ENCODE measurements at regions not wholly inside any gene's neighbourhood (a gene's known extent, or its start where the extent isn't known, plus 50 kb on each side); places are given as distances from the start of the nearest gene placed in this dataset.

DNA sequence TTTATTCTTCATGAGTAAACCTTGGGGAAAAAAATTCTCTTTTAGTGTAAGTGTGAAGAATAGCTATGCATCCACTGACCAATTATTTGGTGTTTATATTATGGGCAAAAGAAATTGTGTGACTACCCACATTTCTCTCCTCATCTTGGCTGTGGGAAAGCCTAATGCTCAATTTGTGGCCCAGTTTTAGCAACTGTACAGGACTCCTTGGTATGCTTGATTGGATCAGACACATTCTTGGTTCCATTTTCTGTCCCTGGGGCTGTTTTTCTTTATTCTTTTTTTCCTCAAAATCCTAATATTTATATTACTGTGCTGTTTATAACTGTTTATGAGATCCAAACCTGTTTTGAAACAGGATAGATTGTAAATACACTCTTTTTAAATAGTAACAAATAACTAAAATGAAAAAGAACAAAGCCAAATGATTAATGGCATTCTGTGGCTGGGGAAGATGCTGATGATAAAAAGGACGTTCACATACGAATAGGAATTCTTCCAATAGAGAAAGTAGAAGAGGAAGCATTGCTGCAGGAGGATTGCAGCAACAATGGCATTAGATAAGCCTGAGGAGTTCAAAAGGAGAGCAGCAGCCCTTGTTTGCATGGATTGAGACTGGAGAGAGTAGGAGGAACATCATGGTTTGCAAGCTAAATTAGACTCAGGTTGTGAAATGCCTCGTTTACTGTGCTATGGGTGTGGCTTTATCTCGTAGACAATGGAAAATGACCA, 580.5 kb downstream of the INHBA start:
- DNase-seq: no peak

DNA sequence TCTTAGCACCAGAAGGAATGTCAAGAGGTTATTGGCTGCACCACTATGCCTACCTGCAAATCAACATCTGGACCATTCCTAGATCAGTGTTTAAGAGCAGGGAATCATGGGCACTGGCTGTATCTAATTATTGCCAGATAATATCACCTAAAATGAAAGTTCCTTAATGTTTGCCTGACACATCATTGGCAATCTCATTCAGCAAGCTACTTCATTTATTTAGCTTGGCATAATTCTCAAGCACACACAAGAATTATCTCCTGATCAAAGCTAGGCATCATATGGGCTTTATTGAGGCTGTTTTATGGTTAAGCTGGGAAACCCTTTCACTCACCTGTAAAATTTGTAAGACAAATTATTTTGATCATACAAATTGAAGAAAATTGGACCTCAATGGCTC, 581.7 kb downstream of the INHBA start:
- DNase-seq: no peak

DNA sequence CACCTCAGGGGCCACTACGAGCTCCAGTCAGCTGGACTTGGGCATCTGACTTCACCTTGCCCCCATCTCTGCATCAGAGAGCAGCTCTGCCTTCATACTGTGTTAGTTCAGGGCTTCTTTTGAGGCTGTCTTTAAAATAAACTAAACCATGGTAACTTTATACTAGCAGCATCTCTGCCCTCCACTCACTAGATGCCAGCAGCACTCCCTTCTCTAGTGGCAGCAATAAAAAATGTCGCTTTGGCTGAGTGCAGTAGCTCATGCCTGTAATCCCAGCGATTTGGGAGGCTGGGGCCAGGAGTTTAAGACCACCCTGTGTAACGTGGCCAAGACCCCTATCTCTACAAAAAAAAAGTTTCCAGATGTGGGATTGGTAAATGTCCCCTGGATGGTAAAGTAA, 584.4 kb downstream of the INHBA start:
- no peak for DNase-seq

DNA sequence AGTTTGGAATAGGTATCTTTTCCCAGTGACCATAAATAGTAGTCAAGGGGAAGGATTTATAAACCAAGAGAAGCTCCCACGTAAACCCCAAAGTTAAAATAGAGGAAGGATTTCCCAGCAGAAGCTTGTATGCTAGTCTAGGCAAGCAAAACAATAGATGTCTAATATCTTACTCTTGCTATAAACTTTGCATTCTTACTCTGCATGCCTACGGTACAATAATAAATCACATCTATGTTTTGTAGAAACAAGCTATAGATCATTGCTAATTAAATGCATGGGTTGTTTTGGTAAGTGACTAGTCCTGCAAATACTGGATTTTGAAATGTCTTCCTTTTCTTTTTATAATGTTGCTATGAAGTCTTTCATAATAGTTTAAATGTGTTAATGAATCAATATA, 585.5 kb downstream of the INHBA start:
- DNase-seq: no peak

DNA sequence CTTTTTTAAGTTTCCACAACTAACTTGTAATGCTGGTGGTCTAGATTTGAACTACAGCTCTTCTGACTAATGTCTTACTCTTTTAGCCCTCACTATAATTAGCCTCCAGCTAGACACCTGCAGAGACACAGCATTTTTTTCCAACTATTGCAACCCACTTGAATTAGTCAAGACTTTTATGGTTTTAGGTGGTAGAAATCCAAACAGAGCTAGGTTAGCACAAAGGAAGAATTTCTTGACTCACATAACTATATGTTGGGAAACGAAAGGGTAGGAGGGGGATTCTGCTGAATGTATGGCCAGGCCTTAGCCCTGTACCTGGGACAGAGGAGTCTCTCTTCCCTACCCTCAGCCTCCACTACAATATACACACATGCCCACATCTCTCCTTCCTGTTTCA, 586.1 kb downstream of the INHBA start:
- no peak for DNase-seq

DNA sequence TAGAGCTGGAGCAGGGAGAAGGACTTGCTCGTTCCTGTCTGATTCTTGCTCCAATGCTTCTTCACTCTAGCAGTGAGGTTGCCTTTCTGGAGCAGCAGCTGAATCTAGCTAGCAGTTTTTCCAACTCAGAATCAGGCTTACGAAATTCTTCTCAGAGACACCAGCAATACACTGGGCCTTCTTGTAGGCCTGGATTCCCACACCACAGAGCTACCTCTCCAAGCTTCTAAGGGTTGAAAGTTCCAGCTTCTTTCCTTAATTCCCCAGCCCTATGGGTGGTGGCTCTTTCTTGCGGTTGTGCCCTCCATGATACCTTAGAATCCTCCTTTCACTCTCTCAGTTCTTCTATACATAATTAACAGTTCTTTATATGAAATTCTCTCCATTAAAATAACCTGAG, 586.6 kb downstream of the INHBA start:
- no peak for DNase-seq

DNA sequence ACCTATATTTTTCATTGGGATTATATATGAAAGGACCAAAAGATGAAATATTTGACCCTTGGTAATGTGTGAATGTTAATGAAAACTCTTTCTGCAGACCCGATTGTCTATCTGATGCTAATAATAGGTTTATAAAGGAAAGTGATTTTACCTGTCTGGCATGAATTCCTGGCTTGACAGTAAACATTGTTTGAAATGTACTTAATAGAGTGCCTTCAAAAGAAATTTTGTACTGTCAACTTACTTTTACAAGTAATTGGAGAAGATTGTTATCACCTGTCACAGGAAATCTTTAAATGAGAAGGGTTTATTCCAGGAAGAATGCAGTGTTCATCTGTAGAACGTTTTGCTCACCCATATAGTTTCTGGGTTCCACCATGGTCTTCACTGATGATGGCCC, 588.2 kb downstream of the INHBA start:
- no peak for DNase-seq

DNA sequence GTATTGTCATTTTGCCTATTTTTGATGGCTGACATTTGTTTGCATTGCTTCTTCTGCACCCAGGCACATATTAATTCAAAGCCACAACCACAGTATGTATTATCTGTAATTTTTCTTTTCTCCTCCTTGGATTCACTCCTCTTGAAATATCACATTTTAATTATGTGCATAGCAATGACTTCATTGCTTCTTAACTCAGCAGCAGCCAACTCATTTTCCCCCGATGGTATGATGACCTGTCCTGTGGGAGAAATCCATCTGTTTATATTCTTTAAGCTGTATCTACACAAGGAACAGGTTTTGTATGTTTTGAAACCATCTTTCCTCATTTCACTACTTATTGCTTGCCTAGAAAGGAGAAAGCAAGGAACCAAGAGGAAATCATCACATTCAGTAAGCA, 588.8 kb downstream of the INHBA start:
- no peak for DNase-seq

DNA sequence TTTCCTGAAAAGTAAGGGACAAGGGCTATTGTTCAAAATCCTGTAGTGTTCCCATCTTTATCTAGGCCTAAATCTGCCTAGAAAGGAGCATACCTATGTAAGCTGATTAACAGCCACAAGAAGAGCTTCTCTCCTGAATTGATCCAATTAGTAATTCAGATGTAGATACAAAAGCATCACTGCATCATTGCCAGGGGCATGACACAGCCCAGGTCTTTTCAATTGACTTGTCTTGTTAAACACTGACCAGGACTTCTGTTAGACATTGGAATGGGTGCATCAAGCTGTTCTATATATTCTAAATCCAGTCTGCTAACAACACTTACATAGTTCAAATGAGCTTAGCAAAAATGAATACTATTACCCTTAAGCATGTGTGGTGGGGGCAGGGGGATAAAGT, 589.2 kb downstream of the INHBA start:
- DNase-seq: no peak

DNA sequence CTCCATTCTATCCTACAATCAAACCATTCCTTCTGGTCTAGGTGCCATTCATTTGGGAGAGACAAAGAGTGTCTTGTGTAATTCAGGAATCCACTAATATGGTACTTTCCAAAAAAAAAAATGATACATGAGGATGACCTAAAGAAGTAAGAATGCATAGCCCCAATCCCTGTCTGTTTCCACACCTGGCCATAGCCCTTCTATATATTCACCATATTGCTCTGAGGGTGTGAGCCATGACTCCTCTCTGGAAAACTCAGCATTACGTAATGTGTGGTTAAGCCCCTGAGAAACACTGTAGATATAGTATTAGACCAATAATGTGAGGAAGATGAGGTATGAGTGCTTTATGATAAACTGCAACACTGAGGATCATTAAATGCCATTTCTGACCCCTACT, 592.7 kb downstream of the INHBA start:
- no peak for DNase-seq

DNA sequence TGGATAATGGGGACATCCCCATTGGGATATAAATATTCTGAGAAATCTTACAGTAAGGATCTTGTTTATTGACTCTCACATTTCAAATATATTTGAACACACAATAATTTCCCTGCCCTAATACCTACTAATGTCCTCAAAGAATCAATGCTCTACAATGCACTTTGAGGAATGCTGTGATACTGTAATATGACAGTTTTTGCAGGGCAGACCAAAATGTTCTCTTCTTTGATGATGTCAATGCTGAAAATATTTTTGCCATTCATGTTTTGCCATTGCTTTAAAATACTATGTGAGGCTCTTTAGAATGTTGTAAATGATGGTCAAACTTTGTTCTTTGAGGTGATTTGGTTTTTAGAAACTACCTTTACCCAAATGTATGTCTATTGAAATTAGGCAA, 594.1 kb downstream of the INHBA start:
- no peak for DNase-seq

DNA sequence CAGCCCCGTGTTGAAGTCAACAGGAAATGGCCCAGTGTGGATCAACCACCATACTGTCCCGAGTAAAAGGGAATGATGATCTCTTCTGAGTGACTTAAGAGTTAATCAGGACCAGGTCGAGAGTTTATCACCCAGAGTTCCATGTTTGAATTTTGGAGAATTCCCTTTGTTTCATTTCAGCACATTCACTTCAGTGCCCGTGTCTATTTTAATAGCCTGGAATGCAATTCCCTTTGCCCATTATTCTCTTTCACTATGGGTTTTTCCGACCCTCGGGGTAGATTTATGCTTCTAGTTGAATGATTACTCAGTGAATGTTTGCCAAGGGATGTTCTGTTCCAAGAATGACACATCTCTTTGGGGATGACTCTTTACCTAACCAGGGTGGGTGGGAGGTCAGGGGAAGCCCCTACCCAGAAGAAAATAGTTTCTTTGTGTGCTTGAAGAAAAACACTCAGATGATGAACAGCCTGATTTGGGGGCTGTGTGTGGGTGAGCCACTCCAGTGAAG, 594.9 kb downstream of the INHBA start:
- DNase-seq: no peak

DNA sequence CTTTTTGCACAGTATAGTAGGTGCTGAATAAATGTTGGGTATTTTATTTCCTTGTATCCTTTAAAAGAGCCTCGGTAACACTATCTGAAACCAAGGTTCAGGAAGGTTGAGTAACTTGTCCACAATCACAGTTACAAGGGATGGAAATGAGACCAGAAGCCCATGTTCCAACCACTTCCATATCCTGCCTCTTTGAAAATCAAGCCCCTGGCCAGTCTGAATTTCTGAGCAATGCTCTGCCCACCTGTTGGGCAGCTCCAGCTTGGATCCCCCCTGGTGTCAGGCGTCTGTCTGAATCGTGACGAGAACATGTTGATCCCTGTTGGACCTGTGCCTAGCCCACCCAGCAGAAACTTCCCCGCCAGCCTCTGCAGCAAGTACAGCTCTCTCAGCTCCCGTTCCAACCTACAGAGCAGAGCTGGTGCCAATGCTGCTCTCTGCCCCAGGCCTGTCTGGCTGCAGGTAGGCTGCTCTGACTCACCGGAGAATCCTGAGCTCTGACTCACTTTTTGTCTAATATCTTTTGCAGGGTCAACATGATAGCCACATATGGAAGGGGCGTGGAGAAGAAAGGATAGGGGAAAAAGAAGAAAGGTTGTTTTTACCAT, 595.5 kb downstream of the INHBA start:
- no peak for DNase-seq

DNA sequence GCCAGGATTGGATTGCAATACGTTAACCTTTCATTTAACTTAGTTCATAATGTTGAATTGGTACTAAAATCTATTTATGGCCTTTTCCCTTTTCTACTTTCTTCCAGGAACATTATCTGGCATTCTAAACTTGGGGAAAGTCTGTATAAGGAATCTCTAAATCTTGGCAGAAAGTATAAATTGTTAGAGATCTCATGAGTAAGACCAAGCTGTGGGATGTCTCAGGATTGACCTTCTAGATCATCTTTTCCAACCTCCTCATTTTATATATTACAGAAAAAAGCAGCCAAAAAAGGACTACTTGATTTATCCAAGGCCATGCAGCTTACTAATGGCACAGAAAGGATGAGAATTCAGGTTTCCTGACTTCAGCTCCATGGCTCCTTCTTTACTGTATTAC, 598.3 kb downstream of the INHBA start:
- no peak for DNase-seq

DNA sequence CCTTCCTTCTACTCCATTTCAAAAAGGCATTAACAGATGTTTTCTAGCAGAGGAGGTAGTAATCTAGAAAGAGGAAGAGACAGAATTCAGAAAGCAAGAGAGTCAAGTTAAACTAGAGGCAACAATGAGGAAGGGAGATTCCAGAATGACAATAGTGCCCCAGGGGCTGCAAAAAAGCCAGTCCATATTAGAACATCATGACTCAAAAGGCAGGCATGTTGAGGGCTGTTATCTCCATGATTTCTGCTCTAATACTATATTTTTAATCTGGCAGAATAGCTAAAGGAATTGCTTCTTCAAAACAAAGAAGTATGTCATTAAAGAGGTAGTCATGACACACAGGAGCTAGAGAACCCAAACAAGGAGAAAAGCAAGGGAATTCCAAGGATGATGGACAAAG, 599.6 kb downstream of the INHBA start:
- no peak for DNase-seq

DNA sequence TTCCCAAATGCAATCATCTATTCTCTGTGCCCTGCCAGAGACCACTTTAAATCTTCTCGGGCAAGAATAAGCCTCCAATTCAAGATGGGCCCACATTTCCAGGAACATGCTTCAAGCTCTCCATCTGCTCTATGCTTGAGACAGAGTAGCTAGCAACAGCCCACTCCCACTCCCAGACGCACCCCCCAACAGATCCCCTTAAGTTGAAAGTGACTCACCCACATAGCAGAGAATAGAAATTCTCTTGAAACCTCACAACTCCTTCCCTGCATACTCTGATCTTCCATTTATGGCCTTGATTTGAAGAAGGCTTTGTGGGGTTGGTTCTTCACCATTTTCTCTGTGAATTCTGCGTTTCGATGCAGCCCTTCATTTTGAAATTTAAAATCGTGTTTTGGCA, 604.0 kb downstream of the INHBA start:
- no peak for DNase-seq

DNA sequence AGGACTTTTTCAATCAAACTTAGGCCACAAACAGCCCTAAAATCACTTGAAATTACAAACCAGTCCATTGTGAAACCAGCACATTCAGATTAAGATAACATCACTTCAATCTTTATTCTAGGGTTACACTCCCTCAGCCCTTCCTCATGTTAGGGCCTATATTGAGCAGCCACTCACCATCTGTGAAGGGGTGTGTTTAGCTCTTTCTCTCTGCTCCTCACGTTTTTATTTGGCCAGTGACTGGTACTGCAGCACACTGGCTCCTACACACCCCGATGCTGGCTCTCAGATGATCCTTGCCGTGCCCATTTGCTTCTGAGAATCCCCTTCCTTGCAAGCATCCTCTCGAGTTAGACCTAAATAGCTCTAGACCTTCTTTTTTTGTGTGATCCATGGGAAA, 604.5 kb downstream of the INHBA start:
- DNase-seq: no peak

DNA sequence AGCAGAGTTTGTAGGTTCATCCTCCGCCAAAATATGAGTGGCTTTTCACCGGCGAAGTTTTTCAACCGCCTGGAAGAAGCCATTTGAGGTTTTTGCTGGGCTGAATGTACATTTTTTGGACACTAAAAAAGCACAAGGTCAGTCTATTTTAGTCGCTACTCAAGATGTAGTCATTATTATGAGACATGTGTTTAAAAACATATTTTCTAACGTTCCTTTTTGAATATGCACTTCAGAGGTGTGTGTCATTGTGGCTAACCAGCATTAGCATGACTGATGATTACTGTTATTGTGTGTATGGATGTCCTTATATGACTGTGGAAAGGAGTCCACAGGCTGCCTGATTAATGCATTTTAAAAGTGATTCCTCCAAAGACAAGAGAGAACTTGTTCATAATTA, 605.4 kb downstream of the INHBA start:
- DNase-seq: no peak

DNA sequence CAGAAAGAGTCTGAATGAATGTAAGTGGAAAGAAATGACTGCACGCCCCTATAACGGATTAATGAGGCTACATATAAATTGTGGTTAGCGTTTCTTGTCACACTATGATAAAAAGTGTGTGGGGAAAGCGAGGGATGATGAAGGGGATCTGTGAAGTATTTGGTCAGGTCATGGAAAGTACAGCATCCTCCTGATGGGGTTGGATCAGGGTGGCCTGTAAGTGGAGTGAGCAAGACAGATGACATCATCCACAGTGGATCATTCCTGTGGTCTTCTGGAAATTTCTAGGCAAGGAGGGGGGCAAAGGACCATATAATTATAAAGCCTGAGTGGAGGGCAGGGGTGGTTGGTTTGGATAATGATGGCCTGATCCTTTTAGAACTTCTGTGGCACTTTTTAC, 606.0 kb downstream of the INHBA start:
- no peak for DNase-seq

DNA sequence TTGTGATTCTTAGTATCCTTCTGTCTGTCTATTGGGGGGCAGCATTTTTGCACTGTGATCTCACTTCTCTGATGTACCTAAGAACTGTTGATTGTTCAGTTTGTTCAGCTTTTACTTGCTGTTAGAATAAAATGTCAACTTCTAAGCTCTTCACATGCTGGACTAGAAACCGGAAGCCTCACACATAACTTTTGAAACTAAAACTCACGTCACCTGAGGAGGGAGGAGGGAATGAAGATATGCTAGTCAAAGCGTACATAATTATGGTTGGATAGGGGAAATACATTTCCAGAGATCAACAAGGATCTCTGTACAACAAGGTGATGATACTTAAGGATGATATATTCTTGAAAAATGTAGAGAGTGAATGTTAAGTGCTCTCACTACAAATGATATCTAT, 609.7 kb downstream of the INHBA start:
- no peak for DNase-seq

DNA sequence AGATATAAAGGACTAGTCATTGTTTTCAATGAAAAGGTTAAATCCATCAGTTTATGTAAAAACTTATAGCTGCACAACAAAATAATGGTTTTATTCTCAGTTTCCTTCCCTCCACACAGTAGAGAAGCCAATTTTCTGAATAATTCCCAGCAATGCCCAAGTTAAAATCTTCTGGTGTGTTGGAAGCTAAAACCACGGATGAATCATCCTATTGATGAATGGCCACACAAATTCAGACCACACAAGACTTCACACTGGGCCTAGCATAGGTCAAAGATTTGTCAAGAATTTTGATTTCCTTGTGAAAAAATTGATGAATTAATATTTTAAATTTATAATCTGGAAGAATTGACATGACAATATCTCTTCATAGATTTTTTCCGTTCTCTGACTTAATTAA, 617.6 kb downstream of the INHBA start:
- no peak for DNase-seq

DNA sequence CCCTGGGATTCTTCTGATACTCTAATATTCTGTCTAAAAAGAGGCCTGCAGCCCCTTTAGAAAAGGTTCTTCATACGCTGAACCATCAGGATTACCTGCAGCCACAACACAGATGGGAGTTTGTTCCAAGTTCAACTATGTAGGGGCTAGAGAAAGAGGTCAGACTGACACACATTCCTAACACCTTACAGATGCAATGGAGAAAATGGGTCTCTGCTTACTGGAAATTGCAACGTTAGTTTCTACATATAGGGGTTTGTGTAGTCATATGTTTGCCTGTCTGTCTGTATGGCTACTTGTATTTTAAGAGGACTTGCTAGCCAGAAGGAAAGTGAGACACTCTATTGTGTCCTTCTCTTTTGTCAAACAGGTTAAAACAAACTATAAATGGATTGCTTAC, 618.5 kb downstream of the INHBA start:
- DNase-seq: no peak

DNA sequence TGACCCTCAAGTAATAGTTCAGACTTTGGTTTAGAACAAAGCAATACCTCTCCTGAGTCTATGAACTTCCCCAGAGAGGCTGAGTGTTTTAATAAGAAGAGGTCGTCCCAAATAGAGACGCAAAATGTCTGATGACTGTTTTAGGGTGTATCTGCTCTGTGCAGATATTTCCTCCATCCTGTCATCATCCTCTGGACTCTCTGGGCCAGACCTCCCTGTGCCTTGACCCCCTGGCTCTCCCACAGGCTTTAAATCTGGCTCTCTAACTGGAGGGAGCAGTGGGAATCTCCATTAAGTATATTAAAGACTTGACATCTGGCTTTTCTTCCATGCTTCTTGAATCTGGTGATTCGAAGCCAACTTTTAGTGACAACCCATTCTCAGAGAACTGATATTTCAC, 633.3 kb downstream of the INHBA start:
- no peak for DNase-seq

DNA sequence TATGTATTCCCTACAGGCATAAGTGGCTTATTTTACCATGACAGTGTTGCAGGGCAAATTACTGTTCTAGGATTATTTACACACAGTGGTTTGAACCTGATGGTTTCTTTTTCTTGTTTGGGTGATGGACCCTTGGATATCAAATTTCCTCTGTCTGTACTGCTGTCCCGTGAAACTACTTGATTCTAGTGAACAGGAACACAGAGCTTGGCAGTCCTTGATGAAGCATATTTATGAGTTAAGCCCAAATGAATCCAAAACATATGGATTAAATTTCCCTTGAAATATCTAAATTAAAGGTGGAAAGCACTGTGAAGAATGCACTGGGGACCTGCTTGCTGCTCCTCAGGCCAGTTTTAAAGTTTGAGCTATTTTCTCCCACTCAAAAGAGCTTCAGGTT, 635.3 kb downstream of the INHBA start:
- DNase-seq: no peak

DNA sequence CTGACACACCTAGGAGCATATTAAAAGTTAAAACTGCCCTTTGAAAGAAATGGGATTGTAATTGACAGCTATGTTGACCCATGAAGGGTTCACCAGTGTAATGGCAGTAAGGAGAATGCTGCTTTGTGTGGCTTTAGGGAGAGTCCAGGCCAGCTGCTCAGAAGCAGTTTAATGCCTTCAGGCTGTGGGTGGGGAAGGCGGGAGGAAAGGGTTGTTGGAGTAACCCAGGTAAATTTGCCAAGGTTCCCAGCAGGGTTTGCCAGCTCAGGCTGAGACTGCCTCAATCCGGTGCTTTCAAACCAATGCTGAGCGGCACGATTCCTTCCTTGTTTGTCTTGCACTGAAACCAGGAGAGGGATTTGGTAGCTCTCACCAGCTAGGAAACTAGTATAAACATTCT, 637.2 kb downstream of the INHBA start:
- DNase-seq: no peak

Data from T-helper 1 cell (primary cell).